Stimulated activated naive CD4-positive, alpha-beta T cell treated with Interleukin-2 at 50 U/mL for 16 hours (primary cell): ENCODE measurements at regions not wholly inside any gene's neighbourhood (a gene's known extent, or its start where the extent isn't known, plus 50 kb on each side); places are given as distances from the start of the nearest gene placed in this dataset.

ENCODE experiments used
- DNase-seq: peaks from one replicate; lab custom pipeline; 2025; lab: John Stamatoyannopoulos, UW

- DNase-seq: no peak
Measured at GRCh38 chr16:5533321-5533888, 435.8 kb upstream of the EEF2KMT start.

- DNase-seq: no peak
Measured at GRCh38 chr16:5527817-5528216, 430.2 kb upstream of the EEF2KMT start.

- DNase-seq: no peak
Measured at GRCh38 chr16:5526826-5527225, 429.2 kb upstream of the EEF2KMT start.

- no peak for DNase-seq
Measured at GRCh38 chr16:5523829-5524228, 426.2 kb upstream of the EEF2KMT start.

GRCh38 chr16:5516115-5516514 is 418.5 kb upstream of the EEF2KMT start:
- no peak for DNase-seq

GRCh38 chr16:5512014-5512413 is 414.4 kb upstream of the EEF2KMT start:
- no peak for DNase-seq

GRCh38 chr16:5510819-5511370 is 413.3 kb upstream of the EEF2KMT start:
- no peak for DNase-seq

GRCh38 chr16:5509794-5510193 is 412.2 kb upstream of the EEF2KMT start:
- DNase-seq: no peak

GRCh38 chr16:5509336-5509735 is 411.7 kb upstream of the EEF2KMT start:
- no peak for DNase-seq

GRCh38 chr16:5508371-5508770 is 410.8 kb upstream of the EEF2KMT start:
- no peak for DNase-seq

GRCh38 chr16:5506021-5506420 is 408.4 kb upstream of the EEF2KMT start:
- no peak for DNase-seq

- no peak for DNase-seq
Measured at GRCh38 chr16:5505091-5505887, 407.7 kb upstream of the EEF2KMT start.

- DNase-seq: no peak
Measured at GRCh38 chr16:5504064-5504781, 406.6 kb upstream of the EEF2KMT start.

GRCh38 chr16:5502944-5503343 is 405.3 kb upstream of the EEF2KMT start:
- no peak for DNase-seq

- DNase-seq: no peak
Measured at GRCh38 chr16:5502467-5502869, 404.9 kb upstream of the EEF2KMT start.

GRCh38 chr16:5500526-5500925 is 402.9 kb upstream of the EEF2KMT start:
- no peak for DNase-seq

GRCh38 chr16:5498562-5498961 is 401.0 kb upstream of the EEF2KMT start:
- no peak for DNase-seq

GRCh38 chr16:5496013-5496412 is 398.4 kb upstream of the EEF2KMT start:
- no peak for DNase-seq

GRCh38 chr16:5490499-5490898 is 392.9 kb upstream of the EEF2KMT start:
- no peak for DNase-seq

GRCh38 chr16:5488581-5488980 is 391.0 kb upstream of the EEF2KMT start:
- DNase-seq: no peak

- DNase-seq: no peak
Measured at GRCh38 chr16:5487728-5488127, 390.1 kb upstream of the EEF2KMT start.

- DNase-seq: no peak
Measured at GRCh38 chr16:5482256-5482655, 384.7 kb upstream of the EEF2KMT start.
